ENCODE measurements at regions not wholly inside any gene's neighbourhood (a gene's known extent, or its start where the extent isn't known, plus 50 kb on each side); places are given as distances from the start of the nearest gene placed in this dataset.

- TF ChIP-seq CTCF (IDR thresholded peaks at IDR 0.05) (no peak), RELA (CRISPR knock-in tag; IDR thresholded peaks at IDR 0.05; ENCODE audit: borderline replicate concordance) (no peak), OVOL2 (CRISPR knock-in tag; IDR thresholded peaks at IDR 0.05; ENCODE audit: borderline replicate concordance) (no peak), TEAD4 (CRISPR knock-in tag; IDR thresholded peaks at IDR 0.05) (no peak)
Observed at GRCh38 chr9:11086561-11086960, 473.8 kb upstream of the PTPRD start (continued).

- Mint-ChIP-seq H3K27me3 (ENCODE audit: low read depth) (no peaks in the 10 kb centered on the region), H3K4me1 (peaks cover 12% of the 10 kb centered on the region), H3K36me3 (no peaks in the 10 kb centered on the region), H3K9me3 (no peaks in the 10 kb centered on the region), H3K4me3 (no peak overlapping the region), H3K27ac (no peak overlapping the region)
- ChIA-PET CTCF (no interaction called here), POLR2A (no interaction called here)
- no peak for ATAC-seq
- no peak for TF ChIP-seq FOXP4 (CRISPR knock-in tag; IDR thresholded peaks at IDR 0.05)
- no peak for TF ChIP-seq MLX (CRISPR knock-in tag; IDR thresholded peaks at IDR 0.05)
- no peak for TF ChIP-seq CDX4 (CRISPR knock-in tag; IDR thresholded peaks at IDR 0.05; ENCODE audit: borderline replicate concordance)
- no peak for TF ChIP-seq E2F1 (CRISPR knock-in tag; IDR thresholded peaks at IDR 0.05)
- TF ChIP-seq AR (CRISPR knock-in tag; IDR thresholded peaks at IDR 0.05): no peak
- no peak for TF ChIP-seq GRHL2 (CRISPR knock-in tag; IDR thresholded peaks at IDR 0.05; ENCODE audit: insufficient replicate concordance, severe bottlenecking)
- no peak for TF ChIP-seq ETV6 (CRISPR knock-in tag; IDR thresholded peaks at IDR 0.05)
- TF ChIP-seq ZNF396 (CRISPR knock-in tag; IDR thresholded peaks at IDR 0.05; ENCODE audit: borderline replicate concordance): no peak
- no peak for TF ChIP-seq ESRRA (CRISPR knock-in tag; IDR thresholded peaks at IDR 0.05; ENCODE audit: borderline replicate concordance)
- TF ChIP-seq NR3C1 (CRISPR knock-in tag; conservative IDR thresholded peaks at IDR 0.05; ENCODE audit: low read depth): no peak
- TF ChIP-seq HMGXB4 (CRISPR knock-in tag; IDR thresholded peaks at IDR 0.05): no peak
- no peak for TF ChIP-seq ATF3 (CRISPR knock-in tag; conservative IDR thresholded peaks at IDR 0.05)
- TF ChIP-seq ELF4 (CRISPR knock-in tag; IDR thresholded peaks at IDR 0.05; ENCODE audit: low read depth): no peak
- TF ChIP-seq ZNF219 (CRISPR knock-in tag; IDR thresholded peaks at IDR 0.05; ENCODE audit: borderline replicate concordance): no peak
- TF ChIP-seq SOX15 (CRISPR knock-in tag; IDR thresholded peaks at IDR 0.05): no peak
- TF ChIP-seq E2F5 (CRISPR knock-in tag; IDR thresholded peaks at IDR 0.05): no peak
- TF ChIP-seq TP53 (CRISPR knock-in tag; IDR thresholded peaks at IDR 0.05): no peak
- no peak for TF ChIP-seq MYBL2 (CRISPR knock-in tag; IDR thresholded peaks at IDR 0.05)
- DNase-seq (ENCODE audit: low spot score): no peak
Observed at GRCh38 chr9:11088821-11089374, 476.1 kb upstream of the PTPRD start.
